GM12875 (cell line): ENCODE measurements at regions not wholly inside any gene's neighbourhood (a gene's known extent, or its start where the extent isn't known, plus 50 kb on each side); places are given as distances from the start of the nearest gene placed in this dataset.

Source experiments
- H3K4me3 ChIP-seq: one replicate; pipeline ENCODE4 v1.5.1; 2011; ENCODE audit warnings: low read depth, low read length, control low read depth
- TF ChIP-seq, protein P1 (sequence below): IDR thresholded peaks from 2 replicates; pipeline ENCODE4 v1.5.1; 2011; ENCODE audit warnings: low read depth, mild to moderate bottlenecking, control low read depth, inconsistent platforms, low read length, moderate library complexity, borderline replicate concordance; ENCODE audit not compliant: insufficient read depth

DNA sequence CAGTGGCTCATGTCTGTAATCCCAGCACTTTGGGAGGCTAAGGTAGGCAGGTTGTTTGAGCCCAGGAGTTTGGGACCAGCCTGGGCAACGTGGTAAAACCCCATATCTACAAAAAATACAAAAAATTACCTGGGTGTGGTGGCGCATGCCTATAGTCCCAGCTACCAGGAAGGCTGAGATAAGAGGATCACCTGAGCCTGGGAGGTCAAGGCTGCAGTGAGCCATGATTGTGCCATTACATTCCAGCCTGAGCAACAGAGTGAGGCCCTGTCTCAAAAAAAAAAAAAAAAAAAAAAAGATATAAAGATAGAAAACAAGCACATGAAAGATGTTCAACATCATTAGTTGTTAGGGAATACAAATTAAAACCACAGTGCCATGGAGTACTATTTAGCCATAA is 65.3 kb upstream of the UGP2 start:
- TF ChIP-seq, protein P1, sequence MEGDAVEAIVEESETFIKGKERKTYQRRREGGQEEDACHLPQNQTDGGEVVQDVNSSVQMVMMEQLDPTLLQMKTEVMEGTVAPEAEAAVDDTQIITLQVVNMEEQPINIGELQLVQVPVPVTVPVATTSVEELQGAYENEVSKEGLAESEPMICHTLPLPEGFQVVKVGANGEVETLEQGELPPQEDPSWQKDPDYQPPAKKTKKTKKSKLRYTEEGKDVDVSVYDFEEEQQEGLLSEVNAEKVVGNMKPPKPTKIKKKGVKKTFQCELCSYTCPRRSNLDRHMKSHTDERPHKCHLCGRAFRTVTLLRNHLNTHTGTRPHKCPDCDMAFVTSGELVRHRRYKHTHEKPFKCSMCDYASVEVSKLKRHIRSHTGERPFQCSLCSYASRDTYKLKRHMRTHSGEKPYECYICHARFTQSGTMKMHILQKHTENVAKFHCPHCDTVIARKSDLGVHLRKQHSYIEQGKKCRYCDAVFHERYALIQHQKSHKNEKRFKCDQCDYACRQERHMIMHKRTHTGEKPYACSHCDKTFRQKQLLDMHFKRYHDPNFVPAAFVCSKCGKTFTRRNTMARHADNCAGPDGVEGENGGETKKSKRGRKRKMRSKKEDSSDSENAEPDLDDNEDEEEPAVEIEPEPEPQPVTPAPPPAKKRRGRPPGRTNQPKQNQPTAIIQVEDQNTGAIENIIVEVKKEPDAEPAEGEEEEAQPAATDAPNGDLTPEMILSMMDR = no peak
- H3K4me3 ChIP-seq = no peak overlapping the region

DNA sequence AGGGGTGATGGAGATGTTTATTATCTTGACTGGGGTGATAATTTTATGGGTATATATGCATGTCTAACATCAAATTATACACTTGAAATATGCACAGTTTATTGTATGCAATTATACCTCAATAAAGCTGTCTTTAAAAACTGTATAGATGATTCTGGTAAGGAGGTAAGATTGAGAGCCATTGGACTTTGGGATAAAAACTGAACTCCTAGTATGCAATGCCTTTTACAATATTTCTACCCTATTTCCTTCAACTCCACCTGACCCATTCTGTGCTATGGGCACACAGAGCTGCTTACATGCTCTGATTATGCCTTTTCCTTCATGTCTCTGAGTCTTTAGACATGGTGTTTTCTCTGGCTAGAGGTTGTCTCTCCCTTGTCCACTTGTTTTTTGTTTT is 63.9 kb upstream of the UGP2 start:
- H3K4me3 ChIP-seq = no peak overlapping the region
- TF ChIP-seq, protein P1 = no peak

DNA sequence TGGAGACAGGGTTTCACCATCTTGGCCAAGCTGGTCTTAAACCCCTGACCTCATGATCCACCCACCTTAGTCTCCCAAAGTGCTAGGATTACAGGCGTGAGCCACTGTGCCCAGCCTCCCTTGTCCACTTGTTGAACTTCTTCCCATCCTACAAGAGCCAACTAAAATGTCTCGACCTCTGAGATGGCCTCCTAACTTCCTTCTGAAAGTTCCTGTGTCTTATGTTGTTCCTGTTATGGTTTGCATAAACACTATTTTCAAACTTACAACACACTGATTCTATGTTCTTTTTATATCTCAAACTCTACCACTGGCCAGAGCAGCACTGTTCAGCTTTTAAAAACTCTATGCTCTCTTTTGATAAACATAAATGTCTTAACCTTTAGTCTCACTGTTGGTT is 63.3 kb upstream of the UGP2 start:
- H3K4me3 ChIP-seq = no peak overlapping the region
- TF ChIP-seq, protein P1 = no peak

DNA sequence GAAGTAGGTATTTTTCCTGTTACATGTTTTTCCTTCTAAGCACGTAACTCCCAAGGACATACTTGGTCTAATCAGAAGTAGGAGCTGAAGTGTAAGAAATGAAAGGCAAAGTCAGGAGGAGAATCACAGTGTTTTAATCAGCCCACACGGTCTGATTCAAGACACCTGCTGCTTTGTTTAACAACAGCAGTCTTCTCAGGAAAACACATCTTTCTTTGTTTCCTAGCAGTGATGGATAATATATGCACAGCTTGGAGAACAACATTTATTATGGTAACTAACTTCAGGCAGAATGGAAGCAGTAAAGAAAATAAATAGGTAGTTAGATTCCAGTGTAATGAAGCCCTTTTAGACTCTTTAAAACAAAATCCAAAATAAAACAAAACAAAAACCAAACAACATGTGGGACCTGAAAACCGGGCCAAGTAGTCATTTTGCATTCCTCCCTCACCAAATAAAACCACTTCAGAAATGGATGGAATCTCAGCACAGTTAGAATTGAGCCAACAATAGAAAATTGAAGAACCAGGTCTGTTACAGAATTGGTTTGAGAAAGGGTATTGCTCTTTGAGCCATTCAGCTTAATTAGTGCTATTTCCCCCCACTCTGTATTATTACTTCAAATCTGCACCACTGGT is 61.1 kb upstream of the UGP2 start:
- no peak overlapping the region for H3K4me3 ChIP-seq
- TF ChIP-seq, protein P1 = no peak

DNA sequence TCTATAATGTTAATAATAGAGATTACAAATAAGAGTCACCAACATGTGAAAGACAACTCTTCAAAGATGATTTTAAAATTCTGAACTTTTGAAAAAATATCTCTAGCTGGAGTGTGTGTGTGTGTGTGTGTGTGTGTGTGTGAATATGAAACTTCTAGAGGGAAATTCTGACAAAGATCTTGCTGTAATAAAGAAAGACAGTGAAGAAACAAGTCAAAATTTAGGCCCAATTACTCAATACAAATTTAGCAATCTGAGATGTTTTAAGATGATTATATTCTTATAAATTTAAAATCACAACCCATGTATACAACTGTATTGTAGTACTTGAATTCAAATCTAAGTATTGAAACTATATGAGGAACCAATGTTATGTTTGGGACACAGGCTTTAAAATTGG is 57.2 kb upstream of the UGP2 start:
- TF ChIP-seq, protein P1 = no peak
- H3K4me3 ChIP-seq = no peak overlapping the region

DNA sequence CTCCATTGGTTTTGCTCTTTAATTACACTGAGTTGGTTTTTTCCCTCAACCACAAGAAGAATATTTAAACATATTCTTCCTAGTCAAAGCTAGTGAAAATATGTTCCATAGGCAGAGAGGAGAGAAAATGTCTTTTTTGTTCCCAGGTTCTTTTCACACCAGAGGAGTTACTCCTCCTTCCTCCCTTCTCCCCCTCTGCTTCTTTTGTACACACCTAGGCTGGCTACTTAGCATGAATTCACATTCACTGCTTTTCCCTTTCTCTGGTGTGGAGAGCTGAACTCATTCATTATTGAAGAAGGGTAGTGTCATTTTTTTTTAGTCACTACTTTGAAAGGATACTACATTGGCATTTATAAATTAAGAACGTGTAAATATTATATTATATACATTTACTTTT is 56.6 kb upstream of the UGP2 start:
- TF ChIP-seq, protein P1 = no peak
- no peak overlapping the region for H3K4me3 ChIP-seq

DNA sequence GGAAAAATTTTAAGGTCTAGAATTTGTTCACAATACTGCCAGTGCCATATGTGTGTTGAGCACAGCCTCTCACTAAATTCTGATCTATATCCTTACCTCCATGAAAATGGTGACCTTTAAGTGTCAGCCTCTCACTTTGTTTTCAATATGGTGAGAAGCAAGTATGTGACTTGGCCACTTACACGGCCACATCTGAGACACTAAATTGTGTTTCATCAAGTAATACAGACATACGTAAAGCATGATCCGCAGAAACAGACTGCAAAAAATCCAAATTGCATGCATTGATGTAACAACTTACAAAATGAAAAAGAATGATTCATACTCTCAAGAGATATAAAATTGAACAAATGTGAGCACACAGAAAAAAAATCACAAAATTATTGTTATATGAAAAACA is 55.2 kb upstream of the UGP2 start:
- H3K4me3 ChIP-seq = no peak overlapping the region
- TF ChIP-seq, protein P1 = no peak
